A549 (cell line): ENCODE measurements at regions not wholly inside any gene's neighbourhood (a gene's known extent, or its start where the extent isn't known, plus 50 kb on each side); places are given as distances from the start of the nearest gene placed in this dataset.

Experiments used
- ATAC-seq, 2 experiments: fragments of 200-7000 bp in 1 of 2; fragments of >200 bp in 1 of 2; cut with Nextera tagmentation in 1 of 2; cut with Tn5 transposase in 1 of 2; 3 replicates each; pipeline versions ENCODE4 v1.8.0 to v1.9.1; 2018 to 2020; ENCODE audit warnings: mild to moderate bottlenecking in 1 of 2, moderate library complexity in 1 of 2
- CTCF ChIA-PET: fragments of 300-600 bp; sonication (Branson Sonifier 250); formaldehyde crosslinking; extraction: SDS; loops from one replicate; lab custom pipeline; 2021; ENCODE audit warnings: antibody characterized with exemption, inconsistent platforms; lab: Yijun Ruan, JAX
- POLR2A ChIA-PET: fragments of 350-600 bp; formaldehyde crosslinking; extraction: SDS; loops from one replicate; lab custom pipeline; 2021; ENCODE audit warnings: antibody characterized with exemption, inconsistent platforms; lab: Yijun Ruan, JAX
- DNase-seq, 2 experiments: peaks; one replicate each; pipeline versions ENCODE4 v3.0.0 to v3.0.0-alpha.2; 2011 to 2016; ENCODE audit warnings: low read depth in 1 of 2, low spot score in 1 of 2
- FAIRE-seq: peaks from 2 replicates; lab custom pipeline; 2011; peaks lifted over from hg19 to GRCh38; lab: Jason Lieb, UNC
- H3K27ac ChIP-seq, 2 experiments: fragments of >200 bp; sonication (Bioruptor Twin); formaldehyde crosslinking; 3 replicates each; pipeline ENCODE4 v1.5.1; 2016 to 2017
- H3K4me1 ChIP-seq: fragments of >200 bp; sonication (Bioruptor Twin); formaldehyde crosslinking; 3 replicates; pipeline ENCODE4 v1.6.1; 2016
- H3K4me2 ChIP-seq: fragments of >200 bp; sonication (Bioruptor Twin); formaldehyde crosslinking; 3 replicates; pipeline ENCODE4 v1.6.1; 2016
- H3K4me3 ChIP-seq: fragments of >200 bp; sonication (Bioruptor Twin); formaldehyde crosslinking; 3 replicates; pipeline ENCODE4 v1.5.1; 2016
- H3K9me3 ChIP-seq: fragments of >200 bp; sonication (Bioruptor Twin); formaldehyde crosslinking; 3 replicates; pipeline ENCODE4 v1.6.1; 2016
- BCL3 ChIP-seq: fragments of >200 bp; sonication (Bioruptor Twin); formaldehyde crosslinking; IDR thresholded peaks from 3 replicates; pipeline ENCODE4 v1.6.1; 2016
- CBX8 ChIP-seq: fragments of 200-600 bp; sonication (generic); IDR thresholded peaks from 2 replicates; pipeline ENCODE4 v1.6.1; 2016
- CHD2 ChIP-seq: fragments of 150-350 bp; IDR thresholded peaks from 2 replicates; pipeline ENCODE4 v1.6.1; 2014; ENCODE audit warnings: low read length; ENCODE audit not compliant: partially characterized antibody
- CHD4 ChIP-seq: fragments of 200-600 bp; sonication (generic); IDR thresholded peaks from 2 replicates; pipeline ENCODE4 v1.6.1; 2016; ENCODE audit warnings: antibody characterized with exemption, mild to moderate bottlenecking, borderline replicate concordance
- EHMT2 ChIP-seq: fragments of 200-600 bp; sonication (generic); IDR thresholded peaks from 2 replicates; pipeline ENCODE4 v1.6.1; 2016; ENCODE audit warnings: antibody characterized with exemption, low read depth, mild to moderate bottlenecking, moderate library complexity
- ELK1 ChIP-seq: fragments of 150-350 bp; IDR thresholded peaks from 2 replicates; pipeline ENCODE4 v1.6.1; 2014; ENCODE audit warnings: low read depth, mild to moderate bottlenecking, low read length
- FOSB ChIP-seq: fragments of 250-450 bp; sonication (Bioruptor Pico); IDR thresholded peaks from 2 replicates; pipeline ENCODE4 v1.5.0; 2020; ENCODE audit warnings: mild to moderate bottlenecking, moderate library complexity
- HDAC2 ChIP-seq: fragments of 200-600 bp; sonication (generic); IDR thresholded peaks from 2 replicates; pipeline ENCODE4 v1.6.1; 2016
- HES2 ChIP-seq: fragments of >200 bp; sonication (Bioruptor Twin); formaldehyde crosslinking; IDR thresholded peaks from 2 replicates; pipeline ENCODE4 v1.6.1; 2016
- HOXA7 ChIP-seq: fragments of 250-450 bp; sonication (Bioruptor Pico); IDR thresholded peaks from 2 replicates; pipeline ENCODE4 v1.5.0; 2020; ENCODE audit warnings: mild to moderate bottlenecking, moderate library complexity
- HOXB5 ChIP-seq: fragments of 250-450 bp; sonication (Bioruptor Pico); IDR thresholded peaks from 2 replicates; pipeline ENCODE4 v1.5.0; 2020; ENCODE audit warnings: mild to moderate bottlenecking, moderate library complexity
- JUN ChIP-seq, 2 experiments: fragments of >200 bp; sonication (Bioruptor Twin); formaldehyde crosslinking; IDR thresholded peaks; 2 replicates in 1 of 2; 3 replicates in 1 of 2; pipeline ENCODE4 v1.6.1; 2016 to 2017
- KDM1A ChIP-seq: fragments of 200-600 bp; sonication (generic); IDR thresholded peaks from 2 replicates; pipeline ENCODE4 v1.6.1; 2016; ENCODE audit warnings: low read depth, mild to moderate bottlenecking
- MAFK ChIP-seq: fragments of 450-650 bp; IDR thresholded peaks from 2 replicates; pipeline ENCODE4 v1.6.1; 2014; ENCODE audit not compliant: partially characterized antibody
- MYC ChIP-seq: IDR thresholded peaks from 2 replicates; pipeline ENCODE4 v1.6.1; 2012; ENCODE audit warnings: mild to moderate bottlenecking, inconsistent platforms, low read length, improper control_type of control experiment, borderline replicate concordance
- PBX3 ChIP-seq: IDR thresholded peaks from 2 replicates; pipeline ENCODE4 v1.6.1; 2012
- PHF8 ChIP-seq: fragments of 200-600 bp; sonication (generic); IDR thresholded peaks from 2 replicates; pipeline ENCODE4 v1.6.1; 2016; ENCODE audit warnings: low read depth, mild to moderate bottlenecking, antibody characterized with exemption, moderate library complexity, borderline replicate concordance
- TFCP2L1 ChIP-seq: fragments of 250-450 bp; sonication (Bioruptor Pico); IDR thresholded peaks from 2 replicates; pipeline ENCODE4 v1.5.0; 2021; ENCODE audit warnings: mild to moderate bottlenecking
- ZC3H11A ChIP-seq: fragments of 450-650 bp; IDR thresholded peaks from 2 replicates; pipeline ENCODE4 v1.6.1; 2014; ENCODE audit warnings: antibody characterized with exemption, mild to moderate bottlenecking
- ZNF302 ChIP-seq: fragments of 250-450 bp; sonication (Bioruptor Pico); IDR thresholded peaks from 2 replicates; pipeline ENCODE4 v1.9.0; 2021; ENCODE audit warnings: inconsistent platforms, mild to moderate bottlenecking, moderate library complexity
- WGBS: methylation state at CpG from one replicate; pipeline ENCODE4 v1.1.6; 2017; ENCODE audit errors: missing lambda C conversion rate; 5-methylcytosine and 5-hydroxymethylcytosine counted together
- TF ChIP-seq, protein P1 (sequence below): fragments of 250-450 bp; sonication (Bioruptor Pico); IDR thresholded peaks from 2 replicates; pipeline ENCODE4 v1.5.0; 2021; ENCODE audit warnings: mild to moderate bottlenecking, moderate library complexity, borderline replicate concordance

GRCh38 chr5:91820874-91821273 is 437.8 kb upstream of the ARRDC3 start:
- CTCF ChIA-PET = no interaction called here
- Histone ChIP-seq H3K27ac (no peak overlapping the region), H3K9me3 (no peaks in the 10 kb centered on the region), H3K4me1 (no peaks in the 10 kb centered on the region), H3K4me3 (no peak overlapping the region), H3K4me2 (no peak overlapping the region)
- POLR2A ChIA-PET = no interaction called here
- TF ChIP-seq PHF8 (no peak), TFCP2L1 (no peak), KDM1A (no peak), EHMT2 (no peak), CHD4 (no peak), MAFK (peak; percentile 82), HOXB5 (CRISPR knock-in tag) (no peak)
- FAIRE-seq (no peak), ATAC-seq (no peak), DNase-seq (no peak)

- Histone ChIP-seq H3K4me1 (no peaks in the 10 kb centered on the region), H3K9me3 (no peaks in the 10 kb centered on the region), H3K4me3 (no peak overlapping the region), H3K4me2 (no peak overlapping the region), H3K27ac (no peak overlapping the region)
- ATAC-seq (no peak), FAIRE-seq (no peak), DNase-seq (no peak)
- ChIA-PET POLR2A (no interaction called here), CTCF (no interaction called here)
- TF ChIP-seq CHD2 = no peak
- TF ChIP-seq ZC3H11A = no peak
- no peak for TF ChIP-seq PBX3
- TF ChIP-seq PHF8 = no peak
- TF ChIP-seq ELK1 = no peak
- TF ChIP-seq EHMT2 = no peak
- TF ChIP-seq, protein P1, sequence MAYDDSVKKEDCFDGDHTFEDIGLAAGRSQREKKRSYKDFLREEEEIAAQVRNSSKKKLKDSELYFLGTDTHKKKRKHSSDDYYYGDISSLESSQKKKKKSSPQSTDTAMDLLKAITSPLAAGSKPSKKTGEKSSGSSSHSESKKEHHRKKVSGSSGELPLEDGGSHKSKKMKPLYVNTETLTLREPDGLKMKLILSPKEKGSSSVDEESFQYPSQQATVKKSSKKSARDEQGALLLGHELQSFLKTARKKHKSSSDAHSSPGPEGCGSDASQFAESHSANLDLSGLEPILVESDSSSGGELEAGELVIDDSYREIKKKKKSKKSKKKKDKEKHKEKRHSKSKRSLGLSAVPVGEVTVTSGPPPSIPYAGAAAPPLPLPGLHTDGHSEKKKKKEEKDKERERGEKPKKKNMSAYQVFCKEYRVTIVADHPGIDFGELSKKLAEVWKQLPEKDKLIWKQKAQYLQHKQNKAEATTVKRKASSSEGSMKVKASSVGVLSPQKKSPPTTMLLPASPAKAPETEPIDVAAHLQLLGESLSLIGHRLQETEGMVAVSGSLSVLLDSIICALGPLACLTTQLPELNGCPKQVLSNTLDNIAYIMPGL = no peak
- no peak for TF ChIP-seq HES2
- TF ChIP-seq HDAC2 = no peak
- TF ChIP-seq BCL3 = no peak
- no peak for TF ChIP-seq JUN (IDR thresholded peaks at IDR 0.05)
- no peak for TF ChIP-seq HOXA7 (CRISPR knock-in tag)
- WGBS = 17% methylated on average over 1 of the region's 1 CpG
These were observed 433.6 kb upstream of the ARRDC3 start for GRCh38 chr5:91816681-91817080.

DNA sequence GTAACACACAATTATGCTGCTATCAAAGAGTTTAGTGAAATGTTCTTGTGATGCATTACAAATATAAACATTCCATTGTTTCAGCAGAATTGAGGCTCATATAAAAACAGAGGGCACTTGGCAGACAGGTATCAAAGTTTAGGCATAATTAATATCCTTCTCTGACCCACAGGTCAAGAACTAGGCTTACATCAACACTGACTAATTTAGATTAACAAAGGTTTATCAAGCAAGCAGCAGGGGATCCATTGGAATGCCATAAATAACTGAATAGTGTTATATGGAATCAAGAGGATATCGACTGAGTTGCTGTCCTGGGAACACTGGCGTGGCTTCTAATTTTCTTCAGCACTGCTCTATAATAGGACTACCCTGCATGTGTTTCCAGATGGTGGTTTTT is 414.5 kb upstream of the ARRDC3 start:
- TF ChIP-seq FOSB (CRISPR knock-in tag) (no peak), ZNF302 (CRISPR knock-in tag) (no peak), MYC (no peak), CBX8 (no peak), KDM1A (no peak), HES2 (no peak)
- FAIRE-seq (no peak), ATAC-seq (no peak), DNase-seq (no peak)
- H3K4me1 ChIP-seq = peaks cover 38% of the 10 kb centered on the region
- H3K27ac ChIP-seq = no peak overlapping the region
- CTCF ChIA-PET = no interaction called here
- no peak overlapping the region for H3K4me2 ChIP-seq
- H3K9me3 ChIP-seq = 0 out of 3 replicates have a peak, but pooled peaks cover 3% of the 10 kb centered on the region
- POLR2A ChIA-PET = no interaction called here
- 74% methylated on average over 2 of the region's 2 CpGs for WGBS
- H3K4me3 ChIP-seq = no peak overlapping the region
